HG03139 (cell line): ENCODE measurements at regions not wholly inside any gene's neighbourhood (a gene's known extent, or its start where the extent isn't known, plus 50 kb on each side); places are given as distances from the start of the nearest gene placed in this dataset.
"Not testable (repeated sequence)": the region's sequence is repeated elsewhere in the genome, so short reads cannot be mapped to it uniquely, and the experiment has no call there.

ENCODE experiments used
- ATAC-seq: cut with Tn5 transposase; IDR thresholded peaks from one replicate; pipeline ENCODE4 v1.9.1; 2021; ENCODE audit not compliant: unreplicated experiment

GRCh38 chr6:80531681-80532619 lies 425.5 kb downstream of the BCKDHB start:
- no peak for ATAC-seq

- ATAC-seq, result no peak
Observed at GRCh38 chr6:80530103-80530502, 423.6 kb downstream of the BCKDHB start.

DNA sequence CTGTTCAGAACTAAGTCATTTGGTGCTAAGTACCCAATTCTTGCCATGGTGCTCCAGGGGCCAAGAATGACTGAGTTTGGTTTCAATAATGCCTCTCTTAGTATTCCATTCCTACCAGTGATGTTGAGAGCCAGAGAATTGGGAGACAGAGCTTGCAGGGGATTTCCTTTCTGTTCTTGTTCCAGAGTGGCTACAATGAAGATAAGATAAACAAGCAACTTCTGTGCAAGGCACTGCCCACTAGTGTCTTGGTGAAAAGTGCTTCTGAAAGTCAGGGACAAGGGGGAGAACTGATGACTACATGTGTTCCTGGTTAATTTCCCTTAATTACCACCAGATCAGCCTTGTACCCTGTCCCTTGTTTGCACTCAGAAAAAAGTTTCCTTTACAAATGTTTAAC lies 421.6 kb downstream of the BCKDHB start:
- ATAC-seq, result no peak

GRCh38 chr6:80527552-80528052 lies 421.1 kb downstream of the BCKDHB start:
- no peak for ATAC-seq

DNA sequence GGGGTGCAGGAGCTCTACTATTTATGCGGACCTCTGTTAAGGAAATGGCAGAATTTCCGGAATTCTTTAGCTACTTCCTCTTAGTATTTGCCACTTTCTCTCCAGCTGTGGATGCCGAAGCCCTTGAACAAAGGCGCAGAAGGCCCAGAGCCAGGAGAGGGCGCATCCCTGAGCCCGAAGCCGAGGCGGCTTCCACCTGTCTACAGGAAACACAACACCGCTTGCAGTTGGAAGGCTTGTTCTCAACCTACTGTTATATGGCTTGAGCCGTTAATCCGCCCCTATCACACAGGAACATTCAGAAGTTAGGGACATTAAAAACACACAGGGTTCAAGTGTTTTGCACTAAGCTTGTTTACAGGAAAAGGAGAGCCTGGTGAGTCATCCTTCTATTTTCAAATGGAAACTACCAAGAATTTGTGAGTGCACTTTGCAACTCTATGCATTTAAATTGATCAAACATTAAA lies 417.1 kb downstream of the BCKDHB start:
- no peak for ATAC-seq

DNA sequence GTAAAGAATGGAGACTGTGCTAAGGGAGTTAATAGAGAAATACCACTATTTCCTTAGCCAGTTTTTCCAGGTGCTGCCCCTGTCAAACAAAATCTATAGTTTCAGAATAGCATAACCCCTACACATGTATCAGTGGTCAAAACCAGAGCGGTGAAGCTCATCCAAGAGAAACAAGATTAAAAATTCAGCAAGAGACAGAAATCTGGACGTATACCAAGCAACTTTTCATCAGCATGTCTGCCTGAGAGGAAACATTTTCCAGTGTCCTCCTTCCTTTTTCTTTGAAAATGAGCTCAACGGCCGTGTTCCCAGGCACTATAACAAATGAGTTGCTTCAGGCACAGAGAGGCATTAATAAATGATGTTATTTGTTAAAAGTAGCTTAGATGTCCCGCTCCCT lies 416.5 kb downstream of the BCKDHB start:
- no peak for ATAC-seq

GRCh38 chr6:80522576-80522975 lies 416.1 kb downstream of the BCKDHB start:
- ATAC-seq, result no peak

GRCh38 chr6:80519811-80520594 lies 413.5 kb downstream of the BCKDHB start:
- ATAC-seq, result no peak

DNA sequence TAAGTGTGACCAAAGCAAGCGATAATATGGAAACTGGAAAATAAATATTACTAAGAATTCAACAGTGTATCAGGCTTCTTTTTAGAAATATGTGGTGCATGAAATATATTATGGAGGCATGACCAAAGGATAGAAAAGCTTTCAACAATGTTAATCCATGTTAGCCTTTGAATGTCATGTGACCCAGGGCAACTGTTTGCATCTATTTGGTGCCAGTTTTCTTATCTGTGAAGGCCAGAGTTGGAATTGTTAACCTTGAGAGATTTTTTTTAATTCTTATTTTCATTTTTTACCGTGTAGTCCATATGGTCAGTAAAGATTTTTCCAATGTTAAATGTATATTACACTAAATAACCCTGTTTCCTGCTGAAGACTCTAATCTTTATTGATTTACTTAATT lies 411.1 kb downstream of the BCKDHB start:
- no peak for ATAC-seq

DNA sequence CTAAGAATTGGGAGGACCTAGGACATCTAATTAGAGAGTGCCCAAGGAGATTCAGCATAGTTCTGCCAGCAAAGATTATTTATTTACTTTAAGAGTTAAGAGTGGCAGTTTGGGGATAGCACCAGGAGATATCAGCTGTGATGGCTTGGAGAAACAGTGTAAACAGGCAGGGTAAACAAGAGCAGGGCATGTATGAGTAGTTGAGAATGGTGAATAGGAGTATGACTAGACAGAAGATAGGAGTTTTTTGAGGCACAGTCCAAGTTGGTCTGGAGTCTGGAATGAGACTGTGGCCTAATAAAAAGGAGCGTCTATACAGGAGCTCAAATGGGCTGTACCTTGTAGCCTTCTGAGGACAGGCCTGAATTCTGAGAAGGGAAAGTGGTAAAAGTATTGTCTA lies 404.1 kb downstream of the BCKDHB start:
- ATAC-seq, result not testable (repeated sequence)

- no peak for ATAC-seq
Observed at GRCh38 chr6:80508885-80509630, 402.6 kb downstream of the BCKDHB start.

GRCh38 chr6:80504882-80505281 lies 398.4 kb downstream of the BCKDHB start:
- ATAC-seq, result no peak

GRCh38 chr6:80503660-80504059 lies 397.2 kb downstream of the BCKDHB start:
- ATAC-seq, result no peak

DNA sequence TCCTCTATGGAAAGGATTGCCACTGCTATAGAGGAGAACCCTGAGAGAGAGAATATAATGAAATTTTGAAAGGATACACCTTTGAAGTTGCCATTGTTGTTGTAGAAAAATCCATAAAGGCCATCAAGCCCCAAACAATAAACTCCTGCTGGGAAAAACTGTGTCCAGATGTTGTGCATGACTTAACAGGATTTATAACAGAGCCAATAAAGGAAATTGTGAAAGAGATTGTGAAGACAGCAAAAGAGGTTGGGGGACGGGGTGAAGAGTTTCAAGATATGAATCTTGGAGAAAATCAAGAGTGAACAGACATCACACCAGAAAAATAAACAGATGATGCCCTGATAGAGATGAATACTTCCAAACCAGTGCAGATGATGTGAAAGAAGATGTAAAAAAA lies 396.4 kb downstream of the BCKDHB start:
- no peak for ATAC-seq

- ATAC-seq, result no peak
Observed at GRCh38 chr6:80501636-80502035, 395.2 kb downstream of the BCKDHB start.

DNA sequence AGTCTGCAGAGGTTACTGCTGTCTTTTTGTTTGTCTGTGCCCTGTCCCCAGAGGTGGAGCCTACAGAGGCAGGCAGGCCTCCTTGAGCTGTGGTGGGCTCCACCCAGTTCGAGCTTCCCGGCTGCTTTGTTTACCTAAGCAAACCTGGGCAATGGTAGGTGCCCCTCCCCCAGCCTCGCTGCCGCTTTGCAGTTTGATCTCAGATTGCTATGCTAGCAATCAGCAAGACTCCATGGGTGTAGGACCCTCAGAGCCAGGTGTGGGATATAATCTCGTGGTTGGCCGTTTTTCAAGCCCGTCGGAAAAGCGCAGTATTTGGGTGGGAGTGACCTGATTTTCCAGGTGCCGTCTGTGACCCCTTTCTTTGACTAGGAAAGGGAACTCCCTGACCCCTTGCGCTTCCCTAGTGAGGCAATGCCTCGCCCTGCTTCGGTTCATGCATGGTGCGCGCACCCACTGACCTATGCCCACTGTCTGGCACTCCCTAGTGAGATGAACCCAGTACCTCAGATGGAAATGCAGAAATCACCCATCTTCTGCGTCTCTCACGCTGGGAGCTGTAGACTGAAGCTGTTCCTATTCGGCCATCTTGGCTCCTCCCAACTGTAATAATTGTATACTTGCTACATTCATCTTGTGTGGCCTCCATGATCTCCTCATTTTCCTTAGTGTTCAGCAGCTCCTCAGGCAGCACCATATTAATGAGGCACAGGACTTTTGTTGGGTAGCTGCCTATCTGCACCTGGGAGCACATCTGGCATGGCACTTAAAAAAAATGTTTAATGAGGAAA lies 391.4 kb downstream of the BCKDHB start:
- ATAC-seq, result not testable (repeated sequence)

- ATAC-seq, result no peak
Observed at GRCh38 chr6:80489911-80490635, 383.6 kb downstream of the BCKDHB start.

DNA sequence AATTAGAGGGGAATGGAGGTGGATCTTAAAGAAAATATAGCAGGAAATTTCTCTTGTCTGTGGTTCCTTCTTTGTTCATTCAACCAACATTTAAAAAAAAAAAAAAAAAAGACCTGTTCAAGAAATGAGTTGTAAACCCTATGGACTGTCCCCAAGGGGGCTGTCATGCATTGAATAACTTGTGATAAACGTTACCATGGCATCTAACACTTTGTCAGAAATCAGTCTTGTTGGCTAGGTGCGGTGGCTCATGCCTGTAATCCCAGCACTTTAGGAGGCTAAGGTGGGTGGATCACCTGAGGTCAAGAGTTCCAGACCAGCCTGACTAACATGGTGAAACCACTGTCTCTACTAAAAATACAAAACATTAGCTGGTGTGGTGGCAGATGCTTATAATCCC lies 381.7 kb downstream of the BCKDHB start:
- no peak for ATAC-seq

- ATAC-seq, result not testable (repeated sequence)
Observed at GRCh38 chr6:80485494-80485893, 379.0 kb downstream of the BCKDHB start.

- no peak for ATAC-seq
Observed at GRCh38 chr6:80482056-80482455, 375.6 kb downstream of the BCKDHB start.
